ENCODE measurements at regions not wholly inside any gene's neighbourhood (a gene's known extent, or its start where the extent isn't known, plus 50 kb on each side); places are given as distances from the start of the nearest gene placed in this dataset.

GRCh38 chr22:27068121-27068520, 410.7 kb downstream of the MIAT start:
- H4K20me1 ChIP-seq (ENCODE audit: control insufficient read depth, insufficient read depth, insufficient read length), result no peaks in the 10 kb centered on the region
- no peak overlapping the region for H3T11ph ChIP-seq (ENCODE audit: low read length)
- no peak overlapping the region for H3K4me3 Mint-ChIP-seq
- H3K14ac ChIP-seq (ENCODE audit: insufficient read depth, low read length), result no peak overlapping the region
- no peak overlapping the region for H4K91ac ChIP-seq (ENCODE audit: insufficient read length, low read depth, low read length)
- no peak overlapping the region for H3K4ac ChIP-seq (ENCODE audit: low read depth, low read length)
- TF ChIP-seq, protein P1, sequence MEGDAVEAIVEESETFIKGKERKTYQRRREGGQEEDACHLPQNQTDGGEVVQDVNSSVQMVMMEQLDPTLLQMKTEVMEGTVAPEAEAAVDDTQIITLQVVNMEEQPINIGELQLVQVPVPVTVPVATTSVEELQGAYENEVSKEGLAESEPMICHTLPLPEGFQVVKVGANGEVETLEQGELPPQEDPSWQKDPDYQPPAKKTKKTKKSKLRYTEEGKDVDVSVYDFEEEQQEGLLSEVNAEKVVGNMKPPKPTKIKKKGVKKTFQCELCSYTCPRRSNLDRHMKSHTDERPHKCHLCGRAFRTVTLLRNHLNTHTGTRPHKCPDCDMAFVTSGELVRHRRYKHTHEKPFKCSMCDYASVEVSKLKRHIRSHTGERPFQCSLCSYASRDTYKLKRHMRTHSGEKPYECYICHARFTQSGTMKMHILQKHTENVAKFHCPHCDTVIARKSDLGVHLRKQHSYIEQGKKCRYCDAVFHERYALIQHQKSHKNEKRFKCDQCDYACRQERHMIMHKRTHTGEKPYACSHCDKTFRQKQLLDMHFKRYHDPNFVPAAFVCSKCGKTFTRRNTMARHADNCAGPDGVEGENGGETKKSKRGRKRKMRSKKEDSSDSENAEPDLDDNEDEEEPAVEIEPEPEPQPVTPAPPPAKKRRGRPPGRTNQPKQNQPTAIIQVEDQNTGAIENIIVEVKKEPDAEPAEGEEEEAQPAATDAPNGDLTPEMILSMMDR (conservative IDR thresholded peaks at IDR 0.05), result no peak
- no peaks in the 10 kb centered on the region for H3K4me1 ChIP-seq (ENCODE audit: insufficient read depth, low read length)
- H3K23ac ChIP-seq (ENCODE audit: insufficient read length, low read depth, low read length), result no peak overlapping the region
- H3K9me3 Mint-ChIP-seq, result no peaks in the 10 kb centered on the region
- H2BK12ac ChIP-seq (ENCODE audit: insufficient read length, low read depth, low read length), result no peak overlapping the region
- no peaks in the 10 kb centered on the region for H3K79me1 ChIP-seq (ENCODE audit: insufficient read depth, low read depth, low read length, poor library complexity, severe bottlenecking)
- H3K4me1 Mint-ChIP-seq, result peaks cover 9 to 16% of the 10 kb centered on the region in 2 experiments
- H3K9me3 ChIP-seq (ENCODE audit: control insufficient read depth, low read depth, low read length), result no peaks in the 10 kb centered on the region
- no peaks in the 10 kb centered on the region for H3K23me2 ChIP-seq (ENCODE audit: insufficient read length, low read depth, low read length, poor library complexity, severe bottlenecking)
- no peak for DNase-seq
- H2BK15ac ChIP-seq (ENCODE audit: low read depth, low read length), result no peak overlapping the region
- no peak overlapping the region for H2BK5ac ChIP-seq (ENCODE audit: insufficient read length, low read length)
- no peaks in the 10 kb centered on the region for H3K27me3 ChIP-seq (ENCODE audit: insufficient read depth, low read length)
- no peak overlapping the region for H3K18ac ChIP-seq (ENCODE audit: insufficient read length, low read depth, low read length)
- H3K27ac ChIP-seq (ENCODE audit: insufficient read length, low read depth, low read length), result no peak overlapping the region
- H3K36me3 Mint-ChIP-seq (ENCODE audit: insufficient read depth in 1 of 3, low read depth in 3 of 3), result no peaks in the 10 kb centered on the region
- H2AK5ac ChIP-seq (ENCODE audit: insufficient read length, low read length), result no peak overlapping the region
- H4K5ac ChIP-seq (ENCODE audit: insufficient read length, low read depth, low read length), result no peak overlapping the region
- no peak overlapping the region for H3K4me2 ChIP-seq (ENCODE audit: insufficient read depth, insufficient read length, low read length)
- no peak overlapping the region for H3K56ac ChIP-seq (ENCODE audit: insufficient read length, low read depth, low read length)
- no peak overlapping the region for H2BK120ac ChIP-seq (ENCODE audit: low read depth, low read length, poor library complexity, severe bottlenecking)
- no peak overlapping the region for H4K8ac ChIP-seq (replicated peaks; ENCODE audit: insufficient read length, low read depth, low read length)
- H2BK20ac ChIP-seq (ENCODE audit: low read depth, low read length, poor library complexity, severe bottlenecking), result no peak overlapping the region
- H3K27ac Mint-ChIP-seq, result no peak overlapping the region
- peaks cover 28% of the 10 kb centered on the region for H3K27me3 Mint-ChIP-seq (ENCODE audit: low read depth)
- no peaks in the 10 kb centered on the region for H3K79me2 ChIP-seq (ENCODE audit: insufficient read depth, low read length)
- no peak overlapping the region for H3K9ac ChIP-seq (ENCODE audit: extremely low read depth, insufficient read length, low read length)
- no peak overlapping the region for H2AFZ ChIP-seq (ENCODE audit: low read length)
